HG02588 (cell line): ENCODE measurements at regions not wholly inside any gene's neighbourhood (a gene's known extent, or its start where the extent isn't known, plus 50 kb on each side); places are given as distances from the start of the nearest gene placed in this dataset.
"Not testable (repeated sequence)": the region's sequence is repeated elsewhere in the genome, so short reads cannot be mapped to it uniquely, and the experiment has no call there.

Experiments
- ATAC-seq: cut with Tn5 transposase; IDR thresholded peaks from one replicate; pipeline ENCODE4 v1.9.1; 2021; ENCODE audit warnings: mild to moderate bottlenecking, moderate library complexity; ENCODE audit not compliant: unreplicated experiment

- ATAC-seq: not testable (repeated sequence)
Measured at GRCh38 chr4:102397056-102397455, 51.8 kb upstream of the SLC39A8 start.

GRCh38 chr4:102399021-102399420, 53.7 kb upstream of the SLC39A8 start:
- ATAC-seq: no peak

GRCh38 chr4:102400898-102401297, 55.6 kb upstream of the SLC39A8 start:
- ATAC-seq: no peak

- ATAC-seq: no peak
Measured at GRCh38 chr4:102402223-102402622, 56.9 kb upstream of the SLC39A8 start.

- no peak for ATAC-seq
Measured at GRCh38 chr4:102403116-102403515, 57.8 kb upstream of the SLC39A8 start.

- ATAC-seq: no peak
Measured at GRCh38 chr4:102404431-102404969, 59.2 kb upstream of the SLC39A8 start.

GRCh38 chr4:102405821-102406401, 60.6 kb upstream of the SLC39A8 start:
- ATAC-seq: no peak

- not testable (repeated sequence) for ATAC-seq
Measured at GRCh38 chr4:102410884-102411283, 65.6 kb upstream of the SLC39A8 start.

GRCh38 chr4:102411408-102411807, 66.1 kb upstream of the SLC39A8 start:
- ATAC-seq: no peak

- no peak for ATAC-seq
Measured at GRCh38 chr4:102416765-102417164, 71.5 kb upstream of the SLC39A8 start.

- no peak for ATAC-seq
Measured at GRCh38 chr4:102420563-102421398, 75.5 kb upstream of the SLC39A8 start.

- no peak for ATAC-seq
Measured at GRCh38 chr4:102422843-102423242, 77.6 kb upstream of the SLC39A8 start.

GRCh38 chr4:102423375-102423774, 77.8 kb upstream of the NFKB1 start:
- no peak for ATAC-seq

GRCh38 chr4:102427371-102427998, 73.7 kb upstream of the NFKB1 start:
- no peak for ATAC-seq

- ATAC-seq: no peak
Measured at GRCh38 chr4:102428122-102428521, 73.0 kb upstream of the NFKB1 start.

GRCh38 chr4:102429553-102429952, 71.6 kb upstream of the NFKB1 start:
- ATAC-seq: no peak

- peak; percentile 1 for ATAC-seq
Measured at GRCh38 chr4:102430461-102430910, 70.7 kb upstream of the NFKB1 start.

- ATAC-seq: no peak
Measured at GRCh38 chr4:102431608-102431961, 69.6 kb upstream of the NFKB1 start.

GRCh38 chr4:102437111-102437510, 64.0 kb upstream of the NFKB1 start:
- no peak for ATAC-seq

- ATAC-seq: no peak
Measured at GRCh38 chr4:102438396-102439235, 62.5 kb upstream of the NFKB1 start.

- no peak for ATAC-seq
Measured at GRCh38 chr4:102439236-102439614, 61.9 kb upstream of the NFKB1 start.
